BE2C (cell line): ENCODE measurements at regions not wholly inside any gene's neighbourhood (a gene's known extent, or its start where the extent isn't known, plus 50 kb on each side); places are given as distances from the start of the nearest gene placed in this dataset.
A peak's percentile ranks its signal among the peaks of the same experiment; 100 is the strongest.
"Not testable (repeated sequence)": the region's sequence is repeated elsewhere in the genome, so short reads cannot be mapped to it uniquely, and the experiment has no call there.

Experiments
- DNase-seq: peaks from one replicate; pipeline ENCODE4 v3.0.0-alpha.2; 2020
- H3K27me3 ChIP-seq: fragments of 250-450 bp; sonication (Bioruptor Pico); 2 replicates; pipeline ENCODE4 v1.5.1; 2020; ENCODE audit warnings: mild to moderate bottlenecking
- H3K36me3 ChIP-seq: fragments of 250-450 bp; sonication (Bioruptor Pico); 2 replicates; pipeline ENCODE4 v1.5.1; 2020; ENCODE audit warnings: mild to moderate bottlenecking
- H3K4me1 ChIP-seq: fragments of 250-450 bp; sonication (Bioruptor Pico); 2 replicates; pipeline ENCODE4 v1.5.1; 2020
- H3K4me3 ChIP-seq: 2 replicates; pipeline ENCODE4 v1.5.1; 2011; ENCODE audit warnings: low read depth, low read length
- H3K9me3 ChIP-seq: fragments of 250-450 bp; sonication (Bioruptor Pico); 2 replicates; pipeline ENCODE4 v1.5.1; 2020

DNA sequence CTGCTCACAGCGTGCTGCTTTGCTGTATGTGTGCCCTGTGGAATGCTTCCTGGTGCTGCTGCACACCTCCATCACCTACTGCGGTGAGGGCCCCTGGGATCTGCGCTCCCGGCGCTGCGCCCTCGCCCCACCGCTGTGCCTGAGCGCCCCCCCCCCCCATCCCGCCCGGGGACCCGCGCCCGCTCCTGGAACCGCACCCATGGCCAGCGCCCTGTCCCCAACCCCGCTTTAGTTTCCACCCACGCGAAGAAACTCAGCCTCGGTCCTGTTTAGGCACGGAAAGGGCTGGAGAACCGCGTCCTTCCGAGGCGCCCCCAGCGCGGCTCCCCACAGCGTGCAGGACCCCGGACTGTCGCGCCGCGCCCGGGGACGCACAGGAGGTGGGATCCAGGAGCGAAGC is 265.5 kb downstream of the POTEB3 start:
- not testable (repeated sequence) for H3K4me1 ChIP-seq, H3K4me3 ChIP-seq, H3K27me3 ChIP-seq, H3K9me3 ChIP-seq, H3K36me3 ChIP-seq, DNase-seq

DNA sequence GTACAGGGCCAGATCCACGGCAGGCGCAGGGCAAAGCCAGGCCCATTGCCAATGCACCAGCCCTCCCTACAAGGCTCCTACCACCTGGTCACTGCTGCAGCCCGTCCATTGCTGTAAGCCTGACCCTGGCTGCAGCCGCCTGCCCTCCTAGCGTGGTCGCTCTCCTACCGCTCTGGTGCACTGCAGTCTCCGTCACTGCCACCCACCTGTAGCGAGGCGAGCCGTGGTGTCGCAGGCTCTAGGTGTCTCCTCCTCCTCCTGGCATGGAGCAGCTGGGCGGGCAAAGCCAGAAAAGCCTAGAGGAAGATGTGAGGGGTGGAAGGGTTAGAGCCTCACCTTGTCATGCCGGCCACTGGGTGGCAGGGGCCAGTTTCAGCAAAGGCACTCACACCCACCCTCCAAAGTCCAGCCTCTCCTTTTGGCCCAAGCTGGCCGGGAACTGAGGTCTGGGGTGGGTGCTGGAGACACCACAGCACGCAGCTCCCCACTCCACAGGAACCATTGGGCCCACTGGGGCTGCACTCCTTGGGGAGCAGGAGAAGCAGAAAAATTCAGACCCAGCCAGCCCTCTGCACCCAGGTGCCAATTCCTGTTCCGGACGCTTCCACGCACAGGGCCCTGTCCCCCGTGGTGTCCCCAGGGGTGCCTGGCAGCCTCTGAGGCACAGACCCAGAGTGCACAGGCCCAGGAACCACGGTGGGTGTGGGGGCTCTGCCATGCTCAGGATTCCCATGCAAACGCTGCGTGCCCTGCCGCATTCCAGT is 285.3 kb upstream of the POTEB2 start:
- H3K4me3 ChIP-seq, DNase-seq, H3K4me1 ChIP-seq, H3K9me3 ChIP-seq, H3K27me3 ChIP-seq, H3K36me3 ChIP-seq: not testable (repeated sequence)

DNA sequence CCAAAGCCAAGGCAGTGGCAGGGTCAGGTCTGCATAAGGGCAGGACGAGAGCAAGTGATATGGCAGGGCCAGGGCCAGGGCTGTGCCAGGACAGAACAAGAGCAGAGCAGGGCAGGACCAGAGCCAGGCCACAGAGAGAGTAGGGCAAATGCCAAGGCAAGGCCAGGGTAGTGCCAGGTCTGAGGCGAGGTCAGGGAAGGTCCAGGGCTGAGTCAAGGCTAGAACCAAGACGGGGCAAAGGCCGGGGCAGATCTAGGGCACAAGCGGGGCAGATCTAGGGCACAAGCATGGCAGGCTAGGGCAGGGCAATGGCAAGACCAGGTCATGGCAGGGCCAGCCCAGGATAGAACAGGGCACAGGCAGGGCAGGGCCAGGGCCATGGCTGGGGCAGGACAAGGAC is 282.0 kb upstream of the POTEB2 start:
- DNase-seq, H3K4me3 ChIP-seq, H3K27me3 ChIP-seq, H3K36me3 ChIP-seq, H3K4me1 ChIP-seq, H3K9me3 ChIP-seq: not testable (repeated sequence)

DNA sequence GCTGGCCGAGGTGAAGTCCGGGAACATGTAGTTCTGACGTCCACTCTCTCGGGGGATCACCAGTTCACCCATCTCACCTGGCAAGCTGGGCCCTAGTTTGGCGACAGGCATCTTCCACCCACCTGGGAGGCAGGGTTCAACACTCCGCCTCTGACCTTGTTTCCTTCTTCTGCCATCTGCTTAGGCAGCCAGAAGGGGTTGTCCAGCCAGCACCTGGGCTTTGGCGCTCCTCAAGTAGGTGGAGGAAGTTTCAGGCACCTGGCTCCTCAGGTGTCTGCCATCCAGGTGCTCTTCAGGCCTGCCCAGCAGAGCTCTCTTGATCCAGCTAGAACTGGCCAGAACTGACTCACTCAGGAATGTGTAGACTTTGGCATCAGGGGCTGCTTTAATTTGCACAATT is 267.8 kb upstream of the POTEB2 start:
- H3K4me3 ChIP-seq, DNase-seq: not testable (repeated sequence)

DNA sequence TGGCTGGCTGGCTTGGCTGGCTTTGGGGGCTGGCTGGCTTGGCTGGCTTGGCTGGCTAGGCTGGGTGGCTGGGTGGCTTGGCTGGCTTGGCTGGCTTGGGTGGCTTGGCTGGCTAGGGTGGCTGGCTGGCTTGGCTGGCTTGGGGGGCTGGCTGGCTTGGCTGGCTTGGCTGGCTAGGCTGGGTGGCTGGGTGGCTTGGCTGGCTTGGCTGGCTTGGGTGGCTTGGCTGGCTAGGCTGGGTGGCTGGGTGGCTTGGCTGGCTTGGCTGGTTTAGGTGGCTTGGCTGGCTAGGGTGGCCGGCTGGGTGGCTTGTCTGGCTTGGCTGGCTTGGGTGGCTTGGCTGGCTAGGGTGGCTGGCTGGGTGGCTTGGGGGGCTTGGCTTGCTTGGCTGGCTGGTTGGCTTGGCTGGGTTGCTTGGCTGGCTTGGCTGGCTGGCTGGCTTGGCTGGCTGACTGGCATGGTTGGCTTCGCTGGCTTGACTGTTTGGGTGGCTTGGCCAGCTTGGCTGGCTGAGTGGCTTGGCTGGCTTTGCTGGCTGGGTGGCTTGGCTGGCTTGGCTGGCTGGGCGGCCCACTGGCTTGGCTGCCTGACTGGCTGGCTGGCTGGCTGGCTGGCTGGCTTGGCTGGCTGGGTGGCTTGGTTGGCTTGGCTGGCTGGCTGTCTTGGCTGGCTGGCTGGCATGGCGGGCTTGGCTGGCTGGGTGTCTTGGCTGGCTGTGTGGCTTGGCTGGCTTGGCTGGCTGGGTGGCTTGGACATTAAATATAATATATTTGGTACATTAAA is 246.3 kb upstream of the POTEB2 start:
- H3K9me3 ChIP-seq, H3K4me3 ChIP-seq, H3K4me1 ChIP-seq, H3K27me3 ChIP-seq, H3K36me3 ChIP-seq: not testable (repeated sequence)
- peak; percentile 10 for DNase-seq

More for the DNA sequence above, 267.8 kb upstream of the POTEB2 start:
- not testable (repeated sequence) for H3K36me3 ChIP-seq, H3K9me3 ChIP-seq, H3K27me3 ChIP-seq, H3K4me1 ChIP-seq

DNA sequence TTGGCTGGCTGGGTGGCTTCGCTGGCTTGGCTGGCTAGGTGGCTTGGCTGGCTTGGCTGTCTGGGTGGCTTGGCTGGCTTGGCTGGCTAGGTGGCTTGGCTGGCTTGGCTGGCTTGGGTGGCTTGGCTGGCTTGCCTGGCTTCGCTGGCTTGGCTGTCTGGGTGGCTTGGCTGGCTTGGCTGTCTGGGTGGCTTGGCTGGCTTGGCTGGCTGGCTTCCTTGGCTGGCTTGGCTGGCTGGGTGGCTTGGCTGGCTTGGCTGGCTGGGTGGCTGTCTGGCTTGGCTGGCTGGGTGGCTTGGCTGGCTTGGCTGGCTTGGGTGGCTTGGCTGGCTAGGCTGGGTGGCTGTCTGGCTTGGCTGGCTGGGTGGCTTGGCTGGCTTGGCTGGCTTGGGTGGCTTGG is 245.7 kb upstream of the POTEB2 start:
- peak; percentile 30 for DNase-seq
- not testable (repeated sequence) for H3K9me3 ChIP-seq, H3K4me1 ChIP-seq, H3K36me3 ChIP-seq, H3K4me3 ChIP-seq, H3K27me3 ChIP-seq

DNA sequence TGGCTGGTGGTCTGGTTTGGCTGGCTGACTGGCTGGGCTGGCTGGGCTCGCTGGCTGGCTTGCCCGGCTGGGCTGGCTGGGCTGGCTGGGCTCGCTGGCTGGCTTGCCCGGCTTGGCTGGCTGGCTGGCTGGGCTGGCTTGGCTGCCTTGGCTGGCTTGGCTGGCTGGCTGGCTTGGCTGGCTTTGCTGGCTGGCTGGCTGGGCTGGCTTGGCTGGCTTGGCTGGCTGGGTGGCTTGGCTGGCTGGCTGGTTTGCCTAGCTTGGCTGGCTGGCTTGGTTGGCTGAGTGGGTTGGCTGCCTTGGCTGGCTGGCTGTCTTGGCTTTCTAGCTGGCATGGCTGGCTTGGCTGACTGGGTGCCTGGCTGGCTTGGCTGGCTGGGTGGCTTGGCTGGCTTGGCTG is 245.1 kb upstream of the POTEB2 start:
- not testable (repeated sequence) for H3K27me3 ChIP-seq, H3K36me3 ChIP-seq, H3K4me3 ChIP-seq, DNase-seq, H3K9me3 ChIP-seq, H3K4me1 ChIP-seq

DNA sequence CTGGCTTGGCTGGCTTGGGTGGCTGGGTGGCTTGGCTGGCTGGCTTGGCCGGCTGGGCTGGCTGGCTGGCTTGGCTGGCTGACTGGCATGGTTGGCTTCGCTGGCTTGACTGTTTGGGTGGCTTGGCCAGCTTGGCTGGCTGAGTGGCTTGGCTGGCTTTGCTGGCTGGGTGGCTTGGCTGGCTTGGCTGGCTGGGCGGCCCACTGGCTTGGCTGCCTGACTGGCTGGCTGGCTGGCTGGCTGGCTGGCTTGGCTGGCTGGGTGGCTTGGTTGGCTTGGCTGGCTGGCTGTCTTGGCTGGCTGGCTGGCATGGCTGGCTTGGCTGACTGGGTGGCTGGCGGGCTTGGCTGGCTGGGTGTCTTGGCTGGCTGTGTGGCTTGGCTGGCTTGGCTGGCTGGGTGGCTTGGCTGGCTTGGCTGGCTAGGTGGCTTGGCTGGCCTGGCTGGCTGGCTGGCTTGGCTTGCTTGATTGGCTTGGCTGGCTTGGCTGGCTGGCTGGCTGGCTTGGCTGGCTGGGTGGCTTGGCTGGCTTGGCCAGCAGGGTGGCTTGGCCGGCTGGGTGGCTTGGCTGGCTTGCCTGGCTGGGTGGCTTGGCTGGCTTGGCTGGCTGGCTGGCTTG is 244.2 kb upstream of the POTEB2 start:
- H3K4me3 ChIP-seq, H3K9me3 ChIP-seq: not testable (repeated sequence)

DNA sequence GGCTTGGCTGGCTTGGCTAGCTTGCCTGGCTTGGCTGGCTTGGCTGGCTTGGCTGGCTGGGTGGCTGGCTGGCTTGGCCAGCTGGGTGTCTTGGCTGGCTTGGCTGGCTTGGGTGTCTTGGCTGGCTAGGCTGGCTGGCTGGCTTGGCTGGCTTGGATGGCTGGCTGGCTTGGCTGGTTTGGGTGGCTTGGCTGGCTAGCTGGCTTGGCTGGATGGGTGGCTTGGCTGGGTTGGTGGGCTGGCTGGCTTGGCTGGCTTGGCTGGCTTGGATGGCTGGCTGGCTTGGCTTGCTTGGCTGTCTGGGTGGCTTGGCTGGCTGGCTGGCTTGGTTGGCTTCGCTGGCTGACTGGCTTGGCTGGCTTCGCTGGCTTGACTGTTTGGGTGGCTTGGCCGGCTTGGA is 242.3 kb upstream of the POTEB2 start:
- DNase-seq, H3K27me3 ChIP-seq, H3K4me3 ChIP-seq, H3K9me3 ChIP-seq, H3K4me1 ChIP-seq, H3K36me3 ChIP-seq: not testable (repeated sequence)

More for the DNA sequence above, 244.2 kb upstream of the POTEB2 start:
- H3K36me3 ChIP-seq, H3K4me1 ChIP-seq, H3K27me3 ChIP-seq: not testable (repeated sequence)
- peak; percentile 53 for DNase-seq

DNA sequence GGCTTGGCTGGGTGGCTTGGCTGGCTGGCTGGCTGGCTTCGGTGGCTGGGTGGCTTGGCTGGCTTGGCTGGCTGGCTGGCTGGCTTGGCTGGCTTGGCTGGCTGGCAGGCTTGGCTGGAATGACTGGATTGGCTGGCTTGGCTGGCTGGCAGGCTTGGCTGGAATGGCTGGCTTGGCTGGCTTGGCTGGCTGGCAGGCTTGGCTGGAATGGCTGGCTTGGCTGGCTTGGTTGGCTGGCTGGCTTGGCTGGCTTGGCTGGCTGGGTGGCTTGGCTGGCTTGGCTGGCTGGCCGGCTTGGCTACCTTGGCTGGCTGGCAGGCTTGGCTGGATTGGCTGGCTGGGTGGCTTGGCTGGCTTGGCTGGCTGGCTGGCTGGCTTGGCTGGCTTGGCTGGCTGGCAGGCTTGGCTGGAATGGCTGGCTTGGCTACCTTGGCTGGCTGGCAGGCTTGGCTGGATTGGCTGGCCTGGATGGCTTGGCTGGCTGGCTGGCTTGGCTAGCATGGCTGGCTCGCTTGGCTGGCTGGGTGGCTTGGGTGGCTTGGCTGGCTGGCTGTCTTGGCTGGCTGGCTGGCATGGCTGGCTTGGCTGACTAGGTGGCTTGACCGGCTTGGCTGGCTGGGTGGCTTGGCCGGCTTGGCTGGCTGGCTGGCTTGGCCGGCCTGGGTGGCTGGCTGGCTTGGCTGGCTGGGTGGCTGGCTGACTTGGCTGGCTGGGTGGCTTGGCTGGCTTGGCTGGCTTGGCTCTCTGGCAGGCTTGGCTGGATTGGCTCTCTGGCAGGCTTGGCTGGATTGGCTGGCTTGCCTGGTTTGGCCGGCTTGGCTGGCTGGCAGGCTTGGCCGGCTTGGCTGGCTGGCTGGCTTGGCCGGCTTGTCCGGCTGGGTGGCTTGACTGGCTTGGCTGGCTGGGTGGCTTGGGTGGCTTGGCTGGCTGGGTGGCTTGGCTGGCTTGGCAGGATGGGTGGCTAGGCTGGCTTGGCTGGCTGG is 241.6 kb upstream of the POTEB2 start:
- not testable (repeated sequence) for H3K4me1 ChIP-seq, H3K4me3 ChIP-seq, H3K9me3 ChIP-seq, H3K27me3 ChIP-seq, H3K36me3 ChIP-seq
- DNase-seq: peak; percentile 30

DNA sequence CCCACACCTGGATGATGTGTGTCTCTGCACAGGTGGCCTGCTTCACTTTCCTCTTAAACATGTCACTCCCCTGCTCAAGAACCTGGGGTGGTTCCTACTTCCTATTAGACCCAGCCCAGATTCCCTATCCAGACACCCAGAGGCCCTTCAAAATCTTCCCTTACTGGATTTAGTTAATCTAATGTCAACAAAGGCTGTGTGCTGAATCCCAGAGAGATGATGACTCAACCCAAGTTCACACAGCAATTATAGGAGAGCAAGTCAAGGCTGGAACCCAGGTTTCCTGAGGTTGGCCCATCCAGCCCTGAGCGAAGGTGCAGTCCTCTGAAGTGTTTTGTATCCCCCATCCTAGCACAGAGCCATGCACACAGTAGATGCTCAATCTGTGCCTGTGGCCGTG is 230.5 kb upstream of the POTEB2 start:
- not testable (repeated sequence) for H3K9me3 ChIP-seq, H3K36me3 ChIP-seq, H3K4me1 ChIP-seq, DNase-seq, H3K27me3 ChIP-seq, H3K4me3 ChIP-seq

DNA sequence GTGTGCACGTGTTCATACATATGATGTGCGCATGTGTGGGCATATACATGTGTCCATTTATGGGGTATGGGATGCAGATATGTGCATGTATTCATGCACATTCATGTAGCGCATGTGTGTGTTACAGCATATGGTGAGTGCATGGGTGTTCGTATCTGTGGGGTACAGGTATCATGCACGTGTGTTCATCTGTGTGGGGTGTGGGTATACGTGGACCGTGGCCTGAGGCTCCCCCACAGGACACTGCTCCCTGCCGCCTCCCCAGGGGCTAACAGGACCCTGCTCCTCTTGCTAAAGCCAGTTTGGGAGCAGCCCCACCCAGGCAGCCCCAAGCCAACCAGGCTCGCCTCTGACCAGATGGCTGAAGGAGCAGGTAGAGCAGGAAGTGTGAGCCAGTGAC is 213.4 kb upstream of the POTEB2 start:
- H3K4me1 ChIP-seq, H3K36me3 ChIP-seq, H3K27me3 ChIP-seq, DNase-seq, H3K4me3 ChIP-seq, H3K9me3 ChIP-seq: not testable (repeated sequence)

DNA sequence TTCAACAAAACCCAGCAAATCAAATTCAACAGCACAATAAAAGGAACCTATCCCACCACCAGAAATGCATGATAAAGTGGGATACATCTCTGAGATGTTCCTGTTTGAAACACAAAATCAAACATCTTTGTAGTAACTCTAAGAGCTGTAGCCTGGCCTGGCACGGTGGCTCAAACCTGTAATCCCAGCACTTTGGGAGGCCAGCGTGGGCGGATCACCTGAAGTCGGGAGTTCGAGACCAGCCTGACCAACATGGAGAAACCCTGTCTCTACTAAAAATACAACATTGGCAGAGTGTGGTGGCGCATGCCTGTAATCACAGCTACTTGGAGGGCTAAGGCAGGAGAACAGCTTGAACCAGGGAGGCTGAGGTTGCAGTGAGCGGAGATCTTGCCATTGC is 202.8 kb upstream of the POTEB2 start:
- not testable (repeated sequence) for H3K4me1 ChIP-seq, H3K36me3 ChIP-seq, H3K9me3 ChIP-seq, H3K27me3 ChIP-seq, H3K4me3 ChIP-seq, DNase-seq

DNA sequence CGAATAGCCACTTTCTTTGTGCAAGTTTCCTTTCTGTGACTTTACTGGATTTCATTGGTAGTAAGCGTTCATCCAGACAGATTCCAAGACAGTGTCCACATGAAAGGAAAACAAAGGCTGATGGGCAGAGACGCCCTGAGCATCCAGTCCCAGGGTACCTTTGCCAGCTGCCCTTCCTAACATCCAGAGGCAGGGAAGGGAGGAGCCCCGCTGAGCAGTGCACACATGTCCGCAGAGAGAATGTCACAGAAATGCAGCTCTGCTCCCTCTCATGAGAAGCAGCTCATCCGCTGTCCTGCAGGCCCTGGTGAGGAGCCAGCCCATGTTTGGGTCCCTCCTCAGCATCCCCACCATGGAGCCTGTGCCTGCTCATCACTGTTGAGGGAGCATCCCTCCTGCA is 197.4 kb upstream of the POTEB2 start:
- not testable (repeated sequence) for H3K9me3 ChIP-seq, DNase-seq, H3K27me3 ChIP-seq, H3K4me1 ChIP-seq, H3K4me3 ChIP-seq, H3K36me3 ChIP-seq

DNA sequence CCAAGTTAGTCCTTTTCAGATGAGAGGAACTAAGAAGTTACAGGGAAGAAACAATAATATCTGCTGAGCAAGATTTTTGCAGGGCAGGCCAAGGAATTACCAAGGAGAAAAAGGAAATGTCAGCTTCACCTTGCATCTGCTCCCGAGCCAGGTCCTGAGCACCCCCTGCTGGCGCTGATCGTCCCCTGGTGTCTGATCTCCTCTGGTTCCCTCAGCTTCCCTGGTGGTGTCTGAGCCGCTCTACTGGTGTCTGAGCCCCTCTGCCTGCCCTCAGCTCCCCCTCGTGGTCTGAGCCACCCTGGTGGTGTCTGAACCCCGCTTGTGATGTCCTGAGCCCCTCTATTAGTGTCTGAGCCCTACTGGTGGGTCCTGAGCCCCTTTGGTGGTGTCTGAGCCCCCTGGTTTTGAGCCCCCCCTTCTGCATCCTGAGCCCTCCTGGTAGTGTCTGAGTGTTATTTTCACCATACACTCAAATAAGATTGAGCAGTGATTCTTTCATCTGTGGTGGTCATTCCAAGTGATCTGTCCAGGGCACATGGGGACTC is 196.6 kb upstream of the POTEB2 start:
- not testable (repeated sequence) for H3K9me3 ChIP-seq, H3K36me3 ChIP-seq, H3K4me1 ChIP-seq, H3K4me3 ChIP-seq, H3K27me3 ChIP-seq, DNase-seq
